ENCODE measurements at regions not wholly inside any gene's neighbourhood (a gene's known extent, or its start where the extent isn't known, plus 50 kb on each side); places are given as distances from the start of the nearest gene placed in this dataset.

- 66 to 68% methylated on average over 5 of the region's 5 CpGs for WGBS, 2 donors
- no peaks in the 10 kb centered on the region for H3K9me3 ChIP-seq
- no peak for ATAC-seq
- no peaks in the 10 kb centered on the region for H3K27me3 ChIP-seq
- no peak for DNase-seq
- H3K4me1 ChIP-seq = no peaks in the 10 kb centered on the region
- intact Hi-C loops (cut with DNase I) = no loop called here
- H3K4me3 ChIP-seq = no peak overlapping the region
- no peak overlapping the region for H3K27ac ChIP-seq
- H3K36me3 ChIP-seq (replicated peaks in 1 of 2; ENCODE audit: insufficient read depth in 1 of 2, low read depth in 2 of 2) = no peaks in the 10 kb centered on the region
- TF ChIP-seq POLR2A (IDR thresholded peaks at IDR 0.05) (no peak), CTCF (IDR thresholded peaks at IDR 0.05) (no peak)
Measured at GRCh38 chr4:119946359-119946758, 120.3 kb downstream of the MAD2L1 start.

GRCh38 chr4:119942806-119943205 lies 123.8 kb downstream of the MAD2L1 start:
- no peaks in the 10 kb centered on the region for H3K27me3 ChIP-seq
- H3K4me1 ChIP-seq = no peaks in the 10 kb centered on the region
- TF ChIP-seq POLR2A (IDR thresholded peaks at IDR 0.05) (no peak), CTCF (IDR thresholded peaks at IDR 0.05) (no peak)
- no peak overlapping the region for H3K4me3 ChIP-seq
- ATAC-seq = no peak
- H3K36me3 ChIP-seq (replicated peaks in 1 of 2; ENCODE audit: insufficient read depth in 1 of 2, low read depth in 2 of 2) = no peaks in the 10 kb centered on the region
- no peaks in the 10 kb centered on the region for H3K9me3 ChIP-seq
- intact Hi-C loops (cut with DNase I) = no loop called here
- no peak for DNase-seq
- WGBS, 2 donors = 64 to 66% methylated on average over 1 of the region's 1 CpG
- no peak overlapping the region for H3K27ac ChIP-seq

GRCh38 chr4:119940557-119940956 lies 126.1 kb downstream of the MAD2L1 start:
- intact Hi-C loops (cut with DNase I) = no loop called here
- ATAC-seq (no peak), DNase-seq (no peak)
- TF ChIP-seq CTCF (IDR thresholded peaks at IDR 0.05) = no peak
- TF ChIP-seq POLR2A (IDR thresholded peaks at IDR 0.05) = no peak
- Histone ChIP-seq H3K36me3 (replicated peaks in 1 of 2; ENCODE audit: insufficient read depth in 1 of 2, low read depth in 2 of 2) (no peaks in the 10 kb centered on the region), H3K27ac (no peak overlapping the region), H3K4me1 (no peaks in the 10 kb centered on the region), H3K27me3 (no peaks in the 10 kb centered on the region), H3K4me3 (no peak overlapping the region), H3K9me3 (no peaks in the 10 kb centered on the region)
- WGBS, 2 donors = 83 to 89% methylated on average over 1 of the region's 1 CpG

GRCh38 chr4:119939071-119939995 lies 127.3 kb downstream of the MAD2L1 start:
- no peak overlapping the region for H3K27ac ChIP-seq
- H3K27me3 ChIP-seq = no peaks in the 10 kb centered on the region
- H3K4me3 ChIP-seq = no peak overlapping the region
- no peak for TF ChIP-seq CTCF (IDR thresholded peaks at IDR 0.05)
- no peak for TF ChIP-seq POLR2A (IDR thresholded peaks at IDR 0.05)
- intact Hi-C loops (cut with DNase I) = no loop called here
- 67 to 71% methylated on average over 6 of the region's 6 CpGs for WGBS, 2 donors
- no peaks in the 10 kb centered on the region for H3K36me3 ChIP-seq (replicated peaks in 1 of 2; ENCODE audit: insufficient read depth in 1 of 2, low read depth in 2 of 2)
- H3K4me1 ChIP-seq = no peaks in the 10 kb centered on the region
- ATAC-seq (no peak), DNase-seq (no peak)
- no peaks in the 10 kb centered on the region for H3K9me3 ChIP-seq

- TF ChIP-seq POLR2A (IDR thresholded peaks at IDR 0.05) = no peak
- no peak for TF ChIP-seq CTCF (IDR thresholded peaks at IDR 0.05)
- Histone ChIP-seq H3K9me3 (no peaks in the 10 kb centered on the region), H3K4me3 (no peak overlapping the region), H3K36me3 (replicated peaks in 1 of 2; ENCODE audit: insufficient read depth in 1 of 2, low read depth in 2 of 2) (no peaks in the 10 kb centered on the region), H3K4me1 (no peaks in the 10 kb centered on the region), H3K27ac (no peak overlapping the region), H3K27me3 (no peaks in the 10 kb centered on the region)
- ATAC-seq (no peak), DNase-seq (no peak)
- intact Hi-C loops (cut with DNase I) = no loop called here
Measured at GRCh38 chr4:119937746-119938145, 128.9 kb downstream of the MAD2L1 start.
